Astrocyte (in vitro differentiated cells and primary cell): ENCODE measurements at regions not wholly inside any gene's neighbourhood (a gene's known extent, or its start where the extent isn't known, plus 50 kb on each side); places are given as distances from the start of the nearest gene placed in this dataset.
"Not testable (repeated sequence)": the region's sequence is repeated elsewhere in the genome, so short reads cannot be mapped to it uniquely, and the experiment has no call there.

ENCODE experiments used
- DNase-seq: peaks from one replicate; pipeline ENCODE4 v3.0.0-alpha.2; 2010; ENCODE audit warnings: low read depth
- FAIRE-seq: peaks from 2 replicates; lab custom pipeline; 2011; peaks lifted over from hg19 to GRCh38; lab: Jason Lieb, UNC
- H2AFZ ChIP-seq: 2 replicates; pipeline ENCODE4 v1.6.0; 2012; ENCODE audit warnings: low read depth, low read length, inconsistent platforms
- H3K27ac ChIP-seq: 2 replicates; pipeline ENCODE4 v1.5.1; 2011; ENCODE audit warnings: low read depth, low read length, inconsistent platforms
- H3K27me3 ChIP-seq: 2 replicates; pipeline ENCODE4 v1.6.0; 2011; ENCODE audit warnings: low read length, inconsistent platforms; ENCODE audit not compliant: insufficient read depth
- H3K36me3 ChIP-seq: 2 replicates; pipeline ENCODE4 v1.5.1; 2011; ENCODE audit warnings: low read length, inconsistent platforms; ENCODE audit not compliant: insufficient read depth
- H3K4me1 ChIP-seq: 2 replicates; pipeline ENCODE4 v1.5.1; 2011; ENCODE audit warnings: low read length, inconsistent platforms; ENCODE audit not compliant: insufficient read depth
- H3K4me2 ChIP-seq: 2 replicates; pipeline ENCODE4 v1.6.0; 2012; ENCODE audit warnings: low read length, inconsistent platforms
- H3K4me3 ChIP-seq: 2 replicates; pipeline ENCODE4 v1.5.1; 2011; ENCODE audit warnings: low read depth, mild to moderate bottlenecking, low read length, inconsistent platforms; ENCODE audit not compliant: insufficient read depth
- H3K79me2 ChIP-seq: 2 replicates; pipeline ENCODE4 v1.6.0; 2012; ENCODE audit warnings: mild to moderate bottlenecking, low read length, inconsistent platforms; ENCODE audit not compliant: insufficient read depth
- H3K9ac ChIP-seq: 2 replicates; pipeline ENCODE4 v1.6.0; 2012; ENCODE audit warnings: mild to moderate bottlenecking, low read length, inconsistent platforms
- H3K9me3 ChIP-seq: 2 replicates; pipeline ENCODE4 v1.5.1; 2012; ENCODE audit warnings: low read depth, mild to moderate bottlenecking, low read length, inconsistent platforms; ENCODE audit not compliant: insufficient read depth
- H4K20me1 ChIP-seq: 2 replicates; pipeline ENCODE4 v1.6.0; 2012; ENCODE audit warnings: low read length, inconsistent platforms; ENCODE audit not compliant: insufficient read depth
- H3K27ac Mint-ChIP-seq: one replicate; pipeline ENCODE4 v1.8.0; 2021; ENCODE audit warnings: mild to moderate bottlenecking, mixed read lengths; ENCODE audit not compliant: unreplicated experiment
- H3K27me3 Mint-ChIP-seq: one replicate; pipeline ENCODE4 v1.8.0; 2021; ENCODE audit warnings: low read depth, mixed read lengths; ENCODE audit not compliant: unreplicated experiment
- H3K36me3 Mint-ChIP-seq: one replicate; pipeline ENCODE4 v1.8.0; 2021; ENCODE audit warnings: low read depth, mixed read lengths; ENCODE audit not compliant: unreplicated experiment
- H3K4me1 Mint-ChIP-seq: one replicate; pipeline ENCODE4 v1.8.0; 2021; ENCODE audit warnings: low read depth, mixed read lengths; ENCODE audit not compliant: unreplicated experiment
- H3K4me3 Mint-ChIP-seq: one replicate; pipeline ENCODE4 v1.8.0; 2021; ENCODE audit warnings: mild to moderate bottlenecking, moderate library complexity, mixed read lengths; ENCODE audit not compliant: unreplicated experiment
- H3K9me3 Mint-ChIP-seq: one replicate; pipeline ENCODE4 v1.8.0; 2021; ENCODE audit warnings: mild to moderate bottlenecking, mixed read lengths; ENCODE audit not compliant: unreplicated experiment
- EZH2 ChIP-seq: IDR thresholded peaks from 2 replicates; pipeline ENCODE4 v1.6.1; 2012; ENCODE audit warnings: mild to moderate bottlenecking, low read length, inconsistent platforms; ENCODE audit not compliant: insufficient read depth
- TF ChIP-seq, protein P1 (sequence below): IDR thresholded peaks from 2 replicates; pipeline ENCODE4 v1.5.1; 2011; ENCODE audit warnings: low read depth, mild to moderate bottlenecking, inconsistent platforms, low read length, moderate library complexity; ENCODE audit not compliant: insufficient read depth

DNA sequence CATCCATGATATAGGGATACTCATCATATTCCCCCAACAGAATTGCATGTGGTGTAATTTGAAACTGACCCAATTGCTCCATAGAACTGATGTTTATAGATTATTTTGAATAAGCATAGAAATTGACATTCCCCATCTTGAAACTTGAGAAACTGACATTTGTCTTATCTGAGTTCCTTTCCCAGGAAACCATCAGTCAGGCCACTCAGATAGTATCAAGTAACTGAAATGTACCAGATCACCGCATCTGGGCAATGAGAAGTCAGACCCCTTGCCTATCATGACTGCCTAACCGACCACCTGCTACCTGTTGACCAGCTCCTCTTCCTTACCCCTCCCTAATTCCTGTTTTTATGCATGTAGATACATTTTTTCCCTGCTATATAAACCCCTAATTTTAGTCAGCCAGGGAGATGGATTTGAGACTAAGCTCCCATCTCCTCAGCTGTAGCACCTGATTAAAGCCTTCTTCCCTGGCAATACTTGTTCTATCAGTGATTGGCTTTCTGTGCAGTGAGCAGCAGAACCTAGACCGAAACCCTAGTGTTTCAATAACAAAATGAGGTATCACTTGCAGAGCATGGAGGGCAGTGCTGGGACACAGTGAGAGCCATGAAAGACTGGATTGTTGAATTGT is 274.5 kb downstream of the LPIN1 start:
- no peak for FAIRE-seq
- H3K36me3 ChIP-seq = no peaks in the 10 kb centered on the region
- H3K27me3 Mint-ChIP-seq = peaks cover 8% of the 10 kb centered on the region
- no peaks in the 10 kb centered on the region for H3K27me3 ChIP-seq
- TF ChIP-seq EZH2 = no peak
- TF ChIP-seq, protein P1, sequence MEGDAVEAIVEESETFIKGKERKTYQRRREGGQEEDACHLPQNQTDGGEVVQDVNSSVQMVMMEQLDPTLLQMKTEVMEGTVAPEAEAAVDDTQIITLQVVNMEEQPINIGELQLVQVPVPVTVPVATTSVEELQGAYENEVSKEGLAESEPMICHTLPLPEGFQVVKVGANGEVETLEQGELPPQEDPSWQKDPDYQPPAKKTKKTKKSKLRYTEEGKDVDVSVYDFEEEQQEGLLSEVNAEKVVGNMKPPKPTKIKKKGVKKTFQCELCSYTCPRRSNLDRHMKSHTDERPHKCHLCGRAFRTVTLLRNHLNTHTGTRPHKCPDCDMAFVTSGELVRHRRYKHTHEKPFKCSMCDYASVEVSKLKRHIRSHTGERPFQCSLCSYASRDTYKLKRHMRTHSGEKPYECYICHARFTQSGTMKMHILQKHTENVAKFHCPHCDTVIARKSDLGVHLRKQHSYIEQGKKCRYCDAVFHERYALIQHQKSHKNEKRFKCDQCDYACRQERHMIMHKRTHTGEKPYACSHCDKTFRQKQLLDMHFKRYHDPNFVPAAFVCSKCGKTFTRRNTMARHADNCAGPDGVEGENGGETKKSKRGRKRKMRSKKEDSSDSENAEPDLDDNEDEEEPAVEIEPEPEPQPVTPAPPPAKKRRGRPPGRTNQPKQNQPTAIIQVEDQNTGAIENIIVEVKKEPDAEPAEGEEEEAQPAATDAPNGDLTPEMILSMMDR = no peak
- H3K4me1 ChIP-seq = no peaks in the 10 kb centered on the region
- peaks cover 15% of the 10 kb centered on the region for H3K9me3 ChIP-seq
- H3K4me3 ChIP-seq = no peak overlapping the region
- H3K79me2 ChIP-seq = no peaks in the 10 kb centered on the region
- DNase-seq = no peak
- peaks cover 3% of the 10 kb centered on the region for H3K4me1 Mint-ChIP-seq
- no peak overlapping the region for H3K27ac ChIP-seq
- H2AFZ ChIP-seq = no peak overlapping the region
- H3K9ac ChIP-seq = no peak overlapping the region
- H3K4me2 ChIP-seq = no peak overlapping the region
- H3K4me3 Mint-ChIP-seq = no peak overlapping the region
- H3K27ac Mint-ChIP-seq = no peak overlapping the region
- H3K36me3 Mint-ChIP-seq = peaks cover 9% of the 10 kb centered on the region
- H4K20me1 ChIP-seq = no peaks in the 10 kb centered on the region
- H3K9me3 Mint-ChIP-seq = peaks cover 13% of the 10 kb centered on the region

DNA sequence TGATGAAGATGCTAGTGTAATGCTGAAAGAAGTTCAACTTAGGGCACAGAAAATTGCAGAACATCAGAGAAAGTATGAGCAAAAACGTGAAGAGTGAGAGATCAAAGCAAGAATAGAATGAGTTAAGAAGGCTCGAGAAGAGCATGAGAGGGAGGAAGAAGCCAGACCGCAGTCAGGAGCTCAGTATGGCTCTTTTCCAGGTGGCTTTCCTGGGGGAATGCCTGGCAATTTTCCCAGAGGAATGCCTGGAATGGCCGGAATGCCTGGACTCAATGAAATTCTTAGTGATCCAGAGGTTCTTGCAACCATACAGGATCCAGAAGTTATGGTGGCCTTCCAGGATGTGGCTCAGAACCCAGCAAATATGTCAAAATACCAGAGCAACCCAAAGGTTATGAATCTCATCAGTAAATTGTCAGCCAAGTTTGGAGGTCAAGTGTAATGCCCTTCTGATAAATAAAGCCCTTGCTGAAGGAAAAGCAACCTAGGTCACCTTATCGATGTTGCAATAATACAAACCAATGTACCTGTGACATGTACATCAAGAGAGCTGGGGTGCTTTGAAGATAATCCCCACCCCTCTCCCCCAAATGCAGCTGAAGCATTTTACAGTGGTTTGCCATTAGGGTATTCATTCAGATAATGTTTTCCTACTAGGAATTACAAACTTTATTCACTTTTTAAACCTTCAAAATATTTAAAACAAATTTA is 277.9 kb downstream of the LPIN1 start:
- H3K9me3 Mint-ChIP-seq = peaks cover 13% of the 10 kb centered on the region
- not testable (repeated sequence) for H3K27ac Mint-ChIP-seq, H3K4me3 Mint-ChIP-seq, H3K27me3 ChIP-seq, H2AFZ ChIP-seq, H3K79me2 ChIP-seq, H3K36me3 Mint-ChIP-seq, H3K27ac ChIP-seq, H3K4me1 Mint-ChIP-seq, H3K27me3 Mint-ChIP-seq, H3K36me3 ChIP-seq, H3K9ac ChIP-seq, H4K20me1 ChIP-seq, H3K4me3 ChIP-seq, FAIRE-seq, H3K4me1 ChIP-seq
- peak; percentile 86 for DNase-seq
- H3K9me3 ChIP-seq = peaks cover 15% of the 10 kb centered on the region
- H3K4me2 ChIP-seq = peak overlapping the region; percentile 33

DNA sequence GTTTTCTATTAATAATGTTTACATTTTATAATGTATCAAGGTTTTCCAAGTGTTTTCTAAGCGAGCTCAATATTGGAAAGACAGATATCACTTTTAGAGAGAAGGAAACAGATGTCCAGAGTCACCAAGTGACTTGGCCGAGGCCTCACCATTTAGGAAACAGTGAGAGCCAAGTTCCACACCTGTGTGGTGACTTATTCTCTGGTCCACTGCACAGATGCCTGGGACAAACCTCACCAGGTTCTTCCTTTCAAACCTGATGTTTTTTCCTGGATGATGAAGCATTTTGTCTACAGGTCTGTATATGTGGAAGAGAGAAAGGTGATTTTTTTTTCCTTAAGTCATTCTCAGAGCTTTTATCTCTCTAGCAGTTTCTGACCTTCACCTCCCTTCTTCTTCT is 280.7 kb downstream of the LPIN1 start:
- peaks cover 5% of the 10 kb centered on the region for H3K9me3 Mint-ChIP-seq
- DNase-seq (no peak), FAIRE-seq (no peak)
- Histone ChIP-seq H3K9ac (no peak overlapping the region), H3K36me3 (no peaks in the 10 kb centered on the region), H3K9me3 (no peaks in the 10 kb centered on the region), H2AFZ (no peak overlapping the region), H3K27ac (no peak overlapping the region), H3K4me3 (no peak overlapping the region), H3K4me2 (no peak overlapping the region), H3K79me2 (no peaks in the 10 kb centered on the region), H3K4me1 (no peaks in the 10 kb centered on the region), H4K20me1 (no peaks in the 10 kb centered on the region), H3K27me3 (no peaks in the 10 kb centered on the region)
- no peak overlapping the region for H3K4me3 Mint-ChIP-seq
- TF ChIP-seq, protein P1 = no peak
- TF ChIP-seq EZH2 = no peak
- H3K27ac Mint-ChIP-seq = no peak overlapping the region
- no peaks in the 10 kb centered on the region for H3K27me3 Mint-ChIP-seq
- H3K36me3 Mint-ChIP-seq = no peaks in the 10 kb centered on the region
- H3K4me1 Mint-ChIP-seq = peaks cover 3% of the 10 kb centered on the region
